ENCODE measurements at regions not wholly inside any gene's neighbourhood (a gene's known extent, or its start where the extent isn't known, plus 50 kb on each side); places are given as distances from the start of the nearest gene placed in this dataset.

- no peak for TF ChIP-seq CTCF (IDR thresholded peaks at IDR 0.05; ENCODE audit: low read depth, low read length)
- no peak for DNase-seq (ENCODE audit: low read depth, low spot score)
- in situ Hi-C loops (cut with HindIII; ENCODE audit: low sequenced_read_pairs) = no loop called here
- H3K4me3 ChIP-seq (ENCODE audit: low read depth, low read length) = no peak overlapping the region
These were observed 64.2 kb upstream of the IRX1 start for GRCh38 chr5:3531320-3531986.

GRCh38 chr5:3530251-3530650 is 65.4 kb upstream of the IRX1 start:
- no peak overlapping the region for H3K4me3 ChIP-seq (ENCODE audit: low read depth, low read length)
- no peak for TF ChIP-seq CTCF (IDR thresholded peaks at IDR 0.05; ENCODE audit: low read depth, low read length)
- no peak for DNase-seq (ENCODE audit: low read depth, low spot score)
- in situ Hi-C loops (cut with HindIII; ENCODE audit: low sequenced_read_pairs) = no loop called here

- in situ Hi-C loops (cut with HindIII; ENCODE audit: low sequenced_read_pairs) = no loop called here
- no peak overlapping the region for H3K4me3 ChIP-seq (ENCODE audit: low read depth, low read length)
- DNase-seq (ENCODE audit: low read depth, low spot score) = no peak
- TF ChIP-seq CTCF (IDR thresholded peaks at IDR 0.05; ENCODE audit: low read depth, low read length) = no peak
These were observed 69.0 kb upstream of the IRX1 start for GRCh38 chr5:3526551-3527185.

- in situ Hi-C loops (cut with HindIII; ENCODE audit: low sequenced_read_pairs) = no loop called here
- no peak for DNase-seq (ENCODE audit: low read depth, low spot score)
- H3K4me3 ChIP-seq (ENCODE audit: low read depth, low read length) = no peak overlapping the region
- no peak for TF ChIP-seq CTCF (IDR thresholded peaks at IDR 0.05; ENCODE audit: low read depth, low read length)
These were observed 73.1 kb upstream of the IRX1 start for GRCh38 chr5:3522491-3522890.

GRCh38 chr5:3518576-3518975 is 77.1 kb upstream of the IRX1 start:
- in situ Hi-C loops (cut with HindIII; ENCODE audit: low sequenced_read_pairs) = no loop called here
- no peak for TF ChIP-seq CTCF (IDR thresholded peaks at IDR 0.05; ENCODE audit: low read depth, low read length)
- no peak overlapping the region for H3K4me3 ChIP-seq (ENCODE audit: low read depth, low read length)
- no peak for DNase-seq (ENCODE audit: low read depth, low spot score)

- in situ Hi-C loops (cut with HindIII; ENCODE audit: low sequenced_read_pairs) = no loop called here
- H3K4me3 ChIP-seq (ENCODE audit: low read depth, low read length) = no peak overlapping the region
- no peak for DNase-seq (ENCODE audit: low read depth, low spot score)
- TF ChIP-seq CTCF (IDR thresholded peaks at IDR 0.05; ENCODE audit: low read depth, low read length) = no peak
These were observed 77.6 kb upstream of the IRX1 start for GRCh38 chr5:3518051-3518450.

All from astrocyte of the spinal cord (primary cell).